RWPE1 (cell line): ENCODE measurements at regions not wholly inside any gene's neighbourhood (a gene's known extent, or its start where the extent isn't known, plus 50 kb on each side); places are given as distances from the start of the nearest gene placed in this dataset.

ENCODE experiments used
- CTCF ChIA-PET: fragments of 350-600 bp; sonication (Branson Sonifier 250); formaldehyde crosslinking; extraction: SDS; loops from one replicate; lab custom pipeline; 2021; lab: Yijun Ruan, JAX
- POLR2A ChIA-PET: fragments of 400-600 bp; formaldehyde crosslinking; extraction: SDS; loops from one replicate; lab custom pipeline; 2020; ENCODE audit warnings: antibody characterized with exemption; ENCODE audit not compliant: low non-redundant PET; lab: Yijun Ruan, JAX
- DNase-seq: peaks from one replicate; pipeline ENCODE4 v3.0.0; 2012; ENCODE audit warnings: low spot score
- H3K27ac ChIP-seq: fragments of 450-650 bp; 2 replicates; pipeline ENCODE4 v1.5.1; 2017
- TF ChIP-seq, protein P1 (sequence below): fragments of 450-650 bp; conservative IDR thresholded peaks from 2 replicates; pipeline ENCODE4 v1.5.1; 2017; ENCODE audit warnings: low read depth, mild to moderate bottlenecking

DNA sequence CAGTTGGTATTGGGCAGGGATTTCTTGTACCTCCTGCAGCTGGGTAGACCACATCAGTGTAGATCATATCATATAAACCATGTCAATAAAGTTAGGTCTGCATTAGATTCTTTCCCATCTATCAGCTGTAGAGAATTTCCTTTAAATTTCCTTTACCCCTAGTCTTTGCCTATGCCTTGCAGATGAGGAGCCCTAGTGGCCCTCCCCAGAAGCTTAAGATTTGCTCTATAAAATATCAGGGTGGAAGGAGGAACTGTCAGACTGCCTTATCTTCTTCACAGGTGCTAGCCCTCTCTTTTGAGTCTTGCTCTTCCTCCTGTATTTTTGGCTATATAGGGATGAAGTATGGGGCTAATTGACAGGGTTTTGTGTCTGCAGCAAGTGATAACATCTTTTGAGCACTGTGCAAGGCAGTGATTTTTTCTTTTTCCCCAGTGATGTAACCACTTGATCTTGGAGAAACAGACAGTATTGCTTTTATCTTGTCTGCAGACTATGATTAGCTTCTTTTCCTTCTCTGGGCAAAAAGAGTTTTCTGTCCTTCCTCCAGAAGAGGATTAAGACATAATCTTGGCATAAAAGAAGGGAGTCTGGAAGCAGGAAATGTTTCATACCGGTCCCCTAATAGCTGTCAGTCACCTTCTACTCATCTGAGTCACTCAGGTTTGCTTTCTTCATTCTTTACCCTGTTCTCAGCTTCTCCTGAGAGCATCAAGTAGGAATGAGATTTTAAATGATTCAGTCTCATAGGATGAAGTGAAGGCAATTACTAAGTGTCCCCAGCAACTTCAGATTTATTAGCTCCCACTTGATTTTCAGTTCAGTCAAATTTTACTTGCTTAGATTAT lies 286.4 kb downstream of the CDH19 start:
- no peak overlapping the region for H3K27ac ChIP-seq
- ChIA-PET CTCF (no interaction called here), POLR2A (no interaction called here)
- TF ChIP-seq, protein P1, sequence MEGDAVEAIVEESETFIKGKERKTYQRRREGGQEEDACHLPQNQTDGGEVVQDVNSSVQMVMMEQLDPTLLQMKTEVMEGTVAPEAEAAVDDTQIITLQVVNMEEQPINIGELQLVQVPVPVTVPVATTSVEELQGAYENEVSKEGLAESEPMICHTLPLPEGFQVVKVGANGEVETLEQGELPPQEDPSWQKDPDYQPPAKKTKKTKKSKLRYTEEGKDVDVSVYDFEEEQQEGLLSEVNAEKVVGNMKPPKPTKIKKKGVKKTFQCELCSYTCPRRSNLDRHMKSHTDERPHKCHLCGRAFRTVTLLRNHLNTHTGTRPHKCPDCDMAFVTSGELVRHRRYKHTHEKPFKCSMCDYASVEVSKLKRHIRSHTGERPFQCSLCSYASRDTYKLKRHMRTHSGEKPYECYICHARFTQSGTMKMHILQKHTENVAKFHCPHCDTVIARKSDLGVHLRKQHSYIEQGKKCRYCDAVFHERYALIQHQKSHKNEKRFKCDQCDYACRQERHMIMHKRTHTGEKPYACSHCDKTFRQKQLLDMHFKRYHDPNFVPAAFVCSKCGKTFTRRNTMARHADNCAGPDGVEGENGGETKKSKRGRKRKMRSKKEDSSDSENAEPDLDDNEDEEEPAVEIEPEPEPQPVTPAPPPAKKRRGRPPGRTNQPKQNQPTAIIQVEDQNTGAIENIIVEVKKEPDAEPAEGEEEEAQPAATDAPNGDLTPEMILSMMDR = no peak
- DNase-seq = no peak

DNA sequence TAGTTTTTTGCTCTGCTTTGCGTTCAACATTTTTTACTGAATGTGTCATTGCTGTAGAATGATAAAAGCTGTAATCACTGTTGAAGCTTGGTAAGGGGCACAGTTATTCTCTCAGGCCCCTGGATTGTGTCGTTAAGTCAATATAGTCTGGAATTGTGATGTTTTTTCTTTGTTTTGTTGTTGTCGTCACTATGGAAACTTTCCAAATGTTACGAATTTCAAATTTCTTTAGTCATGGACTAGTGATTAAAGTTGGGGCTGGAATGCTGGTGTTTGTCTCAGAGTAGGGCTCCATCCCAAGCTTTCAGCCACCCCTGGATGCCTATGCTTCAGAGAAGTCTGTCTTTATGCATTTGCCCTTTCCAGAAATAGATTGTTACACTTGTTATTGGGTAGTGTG lies 287.2 kb downstream of the CDH19 start:
- no peak overlapping the region for H3K27ac ChIP-seq
- ChIA-PET POLR2A (no interaction called here), CTCF (no interaction called here)
- no peak for DNase-seq
- TF ChIP-seq, protein P1 = no peak

DNA sequence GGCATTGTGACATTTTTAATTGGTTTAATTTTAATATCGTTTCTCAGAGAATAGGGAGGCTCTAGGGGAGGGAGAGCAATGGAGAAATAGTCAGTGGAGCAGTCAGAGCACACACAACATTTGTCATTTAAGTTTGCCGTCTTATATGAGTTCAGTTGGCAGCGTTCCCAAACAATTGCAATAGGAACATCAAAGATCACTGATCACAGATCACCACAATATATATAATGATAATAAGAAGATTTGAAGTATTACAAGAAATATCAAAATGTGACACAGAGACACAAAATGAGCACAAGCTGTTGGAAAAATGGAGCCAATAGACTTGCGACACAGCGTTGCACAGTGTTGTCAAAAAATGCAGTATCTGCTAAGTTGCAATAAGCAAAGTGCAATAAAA lies 303.7 kb downstream of the CDH19 start:
- TF ChIP-seq, protein P1 = no peak
- DNase-seq = no peak
- ChIA-PET POLR2A (no interaction called here), CTCF (no interaction called here)
- no peak overlapping the region for H3K27ac ChIP-seq

DNA sequence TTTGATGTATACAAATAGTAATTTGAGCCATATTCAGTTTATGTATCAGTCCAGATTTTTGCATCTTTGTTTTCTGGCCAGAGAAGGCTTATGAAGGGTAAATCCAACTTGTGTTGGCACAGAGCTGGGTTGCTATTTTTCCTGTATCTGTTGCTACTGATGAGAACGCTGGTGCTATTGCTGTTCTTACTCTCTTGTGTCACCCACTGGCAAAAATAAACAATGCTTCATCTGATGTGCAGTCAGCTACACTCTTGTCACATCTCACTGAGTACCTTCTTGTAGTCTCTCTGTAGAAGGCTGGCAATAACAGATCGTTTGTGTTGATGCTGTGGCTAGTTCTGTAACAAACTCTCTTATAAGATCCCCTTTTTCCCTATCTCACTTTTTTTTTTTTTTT lies 323.4 kb downstream of the CDH19 start:
- TF ChIP-seq, protein P1 = no peak
- DNase-seq = no peak
- POLR2A ChIA-PET = no interaction called here
- H3K27ac ChIP-seq = no peak overlapping the region
- CTCF ChIA-PET = no interaction called here

DNA sequence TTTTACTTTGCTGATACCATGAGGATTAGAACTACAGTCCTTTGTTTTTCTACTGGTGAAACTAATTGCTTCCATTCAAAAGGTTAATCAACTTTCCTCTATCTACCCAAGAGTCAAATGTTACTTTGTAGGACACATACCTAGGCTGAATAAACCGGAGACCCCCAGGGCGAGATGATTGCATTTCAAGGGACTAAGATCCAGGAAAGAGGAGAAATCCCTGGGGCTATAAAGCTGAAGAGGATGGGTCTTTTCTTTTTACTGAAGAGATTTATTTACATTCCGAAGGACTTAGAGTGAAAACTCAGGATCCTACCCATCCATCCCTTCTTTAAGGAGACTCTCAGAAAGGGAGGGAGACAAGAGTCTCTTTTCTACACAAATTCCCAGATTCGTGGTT lies 331.9 kb downstream of the CDH19 start:
- no peak overlapping the region for H3K27ac ChIP-seq
- TF ChIP-seq, protein P1 = no peak
- CTCF ChIA-PET = no interaction called here
- POLR2A ChIA-PET = no interaction called here
- no peak for DNase-seq

DNA sequence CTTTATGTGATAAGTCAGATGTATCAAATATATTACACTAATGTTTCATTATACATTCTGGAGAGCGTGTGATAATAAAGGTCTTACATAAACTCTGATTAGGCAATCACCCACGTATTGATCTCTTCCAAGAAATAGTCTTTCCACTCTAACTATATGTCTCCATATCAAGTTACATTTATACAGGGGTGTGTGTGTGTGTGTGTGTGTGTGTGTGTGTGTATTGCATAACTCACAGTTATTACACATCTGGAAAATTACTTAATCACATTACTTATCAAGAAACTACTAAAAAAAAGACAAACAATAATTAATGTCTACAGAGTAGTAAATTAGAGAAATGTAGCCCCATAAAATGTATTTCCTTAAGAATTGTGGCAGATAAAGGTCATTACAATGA lies 339.8 kb downstream of the CDH19 start:
- H3K27ac ChIP-seq = no peak overlapping the region
- CTCF ChIA-PET = no interaction called here
- no peak for DNase-seq
- TF ChIP-seq, protein P1 = no peak
- POLR2A ChIA-PET = no interaction called here
